WERI-Rb-1 (cell line): ENCODE measurements at regions not wholly inside any gene's neighbourhood (a gene's known extent, or its start where the extent isn't known, plus 50 kb on each side); places are given as distances from the start of the nearest gene placed in this dataset.
"Not testable (repeated sequence)": the region's sequence is repeated elsewhere in the genome, so short reads cannot be mapped to it uniquely, and the experiment has no call there.

Source experiments
- DNase-seq: peaks from one replicate; pipeline ENCODE4 v3.0.0-alpha.2; 2020
- H3K27ac ChIP-seq: fragments of 250-450 bp; sonication (Bioruptor Pico); 2 replicates; pipeline ENCODE4 v1.5.1; 2020; ENCODE audit warnings: mild to moderate bottlenecking, moderate library complexity
- H3K27me3 ChIP-seq: fragments of 250-450 bp; sonication (Bioruptor Pico); 2 replicates; pipeline ENCODE4 v1.5.1; 2021; ENCODE audit warnings: mild to moderate bottlenecking, low read depth, moderate library complexity; ENCODE audit not compliant: insufficient read depth, severe bottlenecking
- H3K36me3 ChIP-seq: fragments of 250-450 bp; sonication (Bioruptor Pico); 2 replicates; pipeline ENCODE4 v1.5.1; 2020; ENCODE audit warnings: mild to moderate bottlenecking, moderate library complexity
- H3K4me3 ChIP-seq: 2 replicates; pipeline ENCODE4 v1.5.1; 2011; ENCODE audit warnings: low read depth, mild to moderate bottlenecking, control low read depth, low read length
- H3K9me3 ChIP-seq: fragments of 250-450 bp; sonication (Bioruptor Pico); 2 replicates; pipeline ENCODE4 v1.5.1; 2021; ENCODE audit warnings: mild to moderate bottlenecking, moderate library complexity; ENCODE audit not compliant: severe bottlenecking
- TF ChIP-seq, protein P1 (sequence below): IDR thresholded peaks from 2 replicates; pipeline ENCODE4 v1.5.1; 2011; ENCODE audit warnings: low read depth, mild to moderate bottlenecking, control low read depth, inconsistent platforms, low read length

- H3K27ac ChIP-seq: no peak overlapping the region
- DNase-seq: no peak
- no peaks in the 10 kb centered on the region for H3K9me3 ChIP-seq
- H3K36me3 ChIP-seq: no peaks in the 10 kb centered on the region
- H3K4me3 ChIP-seq: no peak overlapping the region
- TF ChIP-seq, protein P1, sequence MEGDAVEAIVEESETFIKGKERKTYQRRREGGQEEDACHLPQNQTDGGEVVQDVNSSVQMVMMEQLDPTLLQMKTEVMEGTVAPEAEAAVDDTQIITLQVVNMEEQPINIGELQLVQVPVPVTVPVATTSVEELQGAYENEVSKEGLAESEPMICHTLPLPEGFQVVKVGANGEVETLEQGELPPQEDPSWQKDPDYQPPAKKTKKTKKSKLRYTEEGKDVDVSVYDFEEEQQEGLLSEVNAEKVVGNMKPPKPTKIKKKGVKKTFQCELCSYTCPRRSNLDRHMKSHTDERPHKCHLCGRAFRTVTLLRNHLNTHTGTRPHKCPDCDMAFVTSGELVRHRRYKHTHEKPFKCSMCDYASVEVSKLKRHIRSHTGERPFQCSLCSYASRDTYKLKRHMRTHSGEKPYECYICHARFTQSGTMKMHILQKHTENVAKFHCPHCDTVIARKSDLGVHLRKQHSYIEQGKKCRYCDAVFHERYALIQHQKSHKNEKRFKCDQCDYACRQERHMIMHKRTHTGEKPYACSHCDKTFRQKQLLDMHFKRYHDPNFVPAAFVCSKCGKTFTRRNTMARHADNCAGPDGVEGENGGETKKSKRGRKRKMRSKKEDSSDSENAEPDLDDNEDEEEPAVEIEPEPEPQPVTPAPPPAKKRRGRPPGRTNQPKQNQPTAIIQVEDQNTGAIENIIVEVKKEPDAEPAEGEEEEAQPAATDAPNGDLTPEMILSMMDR: no peak
- no peaks in the 10 kb centered on the region for H3K27me3 ChIP-seq
Observed at GRCh38 chr3:176106380-176106779, 1090.9 kb downstream of the TBL1XR1 start.

DNA sequence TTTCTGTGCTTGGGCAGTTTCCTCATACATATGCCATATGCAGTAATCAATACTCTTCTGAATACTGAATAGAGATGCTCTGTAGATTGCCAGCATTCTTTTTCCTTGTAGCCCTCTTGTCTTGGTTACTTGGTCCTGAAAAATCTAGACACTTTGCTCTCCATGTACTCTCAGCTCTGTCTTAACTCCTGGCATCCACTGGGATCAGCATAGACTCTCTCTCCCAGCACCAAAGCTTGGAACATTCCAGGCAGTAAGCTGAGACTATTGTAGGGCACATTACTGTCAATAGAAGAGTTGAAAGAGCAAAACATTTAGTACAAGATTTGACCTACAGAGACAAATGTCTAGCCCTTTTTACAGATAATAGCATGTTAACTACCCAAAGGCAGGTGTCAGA is 1100.3 kb downstream of the TBL1XR1 start:
- Histone ChIP-seq H3K36me3 (no peaks in the 10 kb centered on the region), H3K27me3 (no peaks in the 10 kb centered on the region), H3K4me3 (no peak overlapping the region), H3K9me3 (no peaks in the 10 kb centered on the region), H3K27ac (no peak overlapping the region)
- TF ChIP-seq, protein P1: no peak
- no peak for DNase-seq

GRCh38 chr3:176093892-176094291 is 1103.4 kb downstream of the TBL1XR1 start:
- H3K36me3 ChIP-seq, DNase-seq, H3K9me3 ChIP-seq, H3K4me3 ChIP-seq, H3K27me3 ChIP-seq, H3K27ac ChIP-seq: not testable (repeated sequence)

- no peaks in the 10 kb centered on the region for H3K9me3 ChIP-seq
- no peak overlapping the region for H3K27ac ChIP-seq
- TF ChIP-seq, protein P1: no peak
- H3K27me3 ChIP-seq: no peaks in the 10 kb centered on the region
- no peak overlapping the region for H3K4me3 ChIP-seq
- no peak for DNase-seq
- no peaks in the 10 kb centered on the region for H3K36me3 ChIP-seq
Observed at GRCh38 chr3:176090727-176091126, 1106.6 kb downstream of the TBL1XR1 start.

GRCh38 chr3:176088962-176089383 is 1108.3 kb downstream of the TBL1XR1 start:
- DNase-seq: no peak
- Histone ChIP-seq H3K9me3 (no peaks in the 10 kb centered on the region), H3K36me3 (no peaks in the 10 kb centered on the region), H3K27ac (no peak overlapping the region), H3K4me3 (no peak overlapping the region), H3K27me3 (no peaks in the 10 kb centered on the region)
- TF ChIP-seq, protein P1: no peak

- Histone ChIP-seq H3K36me3 (no peaks in the 10 kb centered on the region), H3K27me3 (no peaks in the 10 kb centered on the region), H3K27ac (no peak overlapping the region), H3K9me3 (no peaks in the 10 kb centered on the region), H3K4me3 (no peak overlapping the region)
- TF ChIP-seq, protein P1: no peak
- DNase-seq: no peak
Observed at GRCh38 chr3:176087066-176087697, 1110.1 kb downstream of the TBL1XR1 start.
